ELF-1 (cell line): ENCODE measurements at regions not wholly inside any gene's neighbourhood (a gene's known extent, or its start where the extent isn't known, plus 50 kb on each side); places are given as distances from the start of the nearest gene placed in this dataset.

Experiments
- DNase-seq: peaks from one replicate; pipeline ENCODE4 v3.0.0-alpha.2; 2016; ENCODE audit warnings: low read depth, low spot score

DNA sequence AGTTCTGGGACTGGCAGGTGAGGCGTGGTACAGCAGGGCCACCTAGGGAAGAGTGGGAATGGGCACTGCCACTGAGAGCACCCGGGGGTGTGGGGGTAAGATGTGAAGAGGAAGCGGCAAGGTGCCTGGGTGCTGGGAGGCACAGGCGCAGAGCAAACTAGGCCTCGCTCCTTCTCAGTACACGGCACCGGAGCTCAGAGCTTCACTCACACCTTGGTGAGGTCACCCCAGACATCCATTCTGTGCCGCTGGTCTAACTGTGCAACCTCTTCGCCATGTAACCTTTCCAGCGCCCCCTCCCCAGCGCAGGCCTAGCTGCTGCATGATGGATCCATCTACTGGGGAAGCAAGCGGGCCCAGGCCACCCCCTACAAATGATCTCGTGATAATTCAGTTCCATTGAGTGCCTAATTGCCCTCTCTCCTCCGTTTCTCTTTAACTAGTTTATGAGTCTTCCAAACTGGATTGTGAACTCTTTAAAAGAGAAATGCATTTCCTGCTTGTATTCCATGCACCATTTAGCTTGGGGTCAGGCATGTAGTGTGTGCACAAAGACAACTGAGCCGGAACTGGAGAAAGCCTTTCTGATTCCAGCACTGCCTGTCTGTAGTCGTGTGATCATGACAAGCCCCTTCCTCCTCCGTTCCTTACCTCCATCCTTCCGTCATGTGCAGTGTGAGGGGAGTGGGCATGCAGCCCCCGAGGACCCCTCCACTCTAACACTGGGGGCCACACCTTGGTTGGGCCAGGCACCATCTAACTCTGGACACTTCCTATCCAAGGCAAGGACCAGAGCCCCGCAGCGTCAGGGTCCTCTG is 1475.2 kb downstream of the TBC1D22A start:
- no peak for DNase-seq

DNA sequence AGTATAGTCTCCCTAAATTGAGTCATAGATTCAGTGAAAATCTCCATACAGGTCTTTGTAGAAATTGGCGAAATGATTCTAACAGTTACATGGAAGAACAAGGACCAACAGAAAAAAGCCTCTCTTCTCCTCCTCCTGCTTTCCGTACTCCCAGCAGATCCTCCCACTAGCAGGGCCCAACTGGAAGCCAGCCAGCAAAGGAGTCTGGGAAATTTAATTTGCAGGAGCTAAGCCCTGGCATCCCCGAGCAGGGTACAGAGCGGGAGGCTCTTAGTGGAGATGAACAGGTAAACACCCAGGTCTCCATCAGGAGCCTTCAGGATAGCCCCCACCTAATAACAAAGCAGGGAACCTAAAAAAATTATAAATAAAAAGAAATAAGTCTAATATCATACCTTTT is 1473.8 kb downstream of the TBC1D22A start:
- DNase-seq = no peak

DNA sequence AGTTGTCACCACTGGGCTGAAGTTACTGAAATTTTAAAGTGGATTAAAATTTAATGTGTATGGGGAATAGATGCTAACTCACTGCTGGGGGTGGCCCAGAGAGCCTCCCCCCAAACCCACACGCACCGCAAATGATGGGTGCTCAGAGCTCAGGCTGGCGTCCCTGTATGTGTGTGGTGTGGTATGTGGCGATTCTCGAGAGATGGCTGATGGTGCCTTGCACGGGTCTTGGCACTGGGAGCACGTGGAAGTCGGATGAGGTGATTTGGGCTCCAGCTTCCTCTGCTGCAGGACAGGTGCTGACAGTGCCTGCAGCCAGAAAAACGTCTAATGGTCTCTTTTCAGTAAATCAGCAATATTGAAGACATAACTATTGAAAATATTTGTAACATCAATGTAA is 1473.3 kb downstream of the TBC1D22A start:
- DNase-seq = no peak

DNA sequence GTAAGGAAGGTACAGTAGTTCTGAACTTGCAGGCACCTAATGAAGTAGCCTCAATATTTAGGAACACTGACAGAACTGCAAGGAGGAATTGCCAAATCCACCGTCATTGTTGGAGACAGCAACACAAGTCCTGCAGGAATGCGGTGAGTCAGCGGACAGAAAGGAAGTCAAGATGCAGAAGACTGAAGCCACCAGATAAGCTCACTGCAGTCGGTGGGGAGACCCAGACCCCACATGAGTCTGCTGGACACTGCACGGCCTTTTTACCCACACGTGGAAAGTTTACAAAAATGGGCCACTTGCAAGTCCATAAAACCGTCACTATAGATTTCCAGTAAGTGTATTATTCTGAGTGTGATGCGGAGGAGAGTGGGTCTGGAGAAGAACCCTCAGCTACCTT is 1471.6 kb downstream of the TBC1D22A start:
- DNase-seq = peak; percentile 35

- DNase-seq = no peak
Measured at GRCh38 chr22:48233586-48233985, 1471.1 kb downstream of the TBC1D22A start.

- DNase-seq = no peak
Measured at GRCh38 chr22:48228468-48228867, 1466.0 kb downstream of the TBC1D22A start.

DNA sequence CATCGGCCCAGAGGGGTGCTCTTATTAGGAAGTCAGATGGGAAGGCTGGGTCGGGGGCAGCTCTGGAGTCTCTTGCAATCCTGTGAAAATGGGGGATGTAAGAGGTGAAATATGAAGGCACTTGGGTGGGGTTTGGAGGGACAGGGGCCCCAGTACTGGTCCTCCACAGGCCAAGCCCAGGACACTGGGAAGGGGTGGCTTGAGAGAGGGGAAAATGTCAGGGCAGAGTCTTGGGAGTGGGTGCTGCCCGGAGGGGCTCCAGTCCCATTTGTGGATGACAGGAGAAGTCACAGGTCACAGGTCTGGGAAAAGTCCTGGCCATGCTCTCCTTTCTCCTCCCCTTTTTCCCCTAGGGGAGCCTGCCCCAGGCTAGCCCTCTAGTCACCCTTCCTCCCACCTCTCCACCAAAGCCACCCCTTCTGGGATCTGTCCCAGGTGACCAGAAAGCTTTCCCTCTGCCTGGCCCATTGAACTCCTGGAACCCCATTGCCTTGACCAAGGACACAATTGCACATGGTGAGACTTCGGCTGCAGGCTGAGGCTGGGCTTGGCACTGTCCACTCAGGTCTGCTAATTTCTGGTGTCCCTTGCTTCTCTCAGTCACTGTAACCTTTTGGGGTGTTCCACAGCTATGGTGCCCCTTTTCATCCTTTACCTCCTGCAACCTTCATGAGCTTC is 1465.0 kb downstream of the TBC1D22A start:
- DNase-seq = no peak

DNA sequence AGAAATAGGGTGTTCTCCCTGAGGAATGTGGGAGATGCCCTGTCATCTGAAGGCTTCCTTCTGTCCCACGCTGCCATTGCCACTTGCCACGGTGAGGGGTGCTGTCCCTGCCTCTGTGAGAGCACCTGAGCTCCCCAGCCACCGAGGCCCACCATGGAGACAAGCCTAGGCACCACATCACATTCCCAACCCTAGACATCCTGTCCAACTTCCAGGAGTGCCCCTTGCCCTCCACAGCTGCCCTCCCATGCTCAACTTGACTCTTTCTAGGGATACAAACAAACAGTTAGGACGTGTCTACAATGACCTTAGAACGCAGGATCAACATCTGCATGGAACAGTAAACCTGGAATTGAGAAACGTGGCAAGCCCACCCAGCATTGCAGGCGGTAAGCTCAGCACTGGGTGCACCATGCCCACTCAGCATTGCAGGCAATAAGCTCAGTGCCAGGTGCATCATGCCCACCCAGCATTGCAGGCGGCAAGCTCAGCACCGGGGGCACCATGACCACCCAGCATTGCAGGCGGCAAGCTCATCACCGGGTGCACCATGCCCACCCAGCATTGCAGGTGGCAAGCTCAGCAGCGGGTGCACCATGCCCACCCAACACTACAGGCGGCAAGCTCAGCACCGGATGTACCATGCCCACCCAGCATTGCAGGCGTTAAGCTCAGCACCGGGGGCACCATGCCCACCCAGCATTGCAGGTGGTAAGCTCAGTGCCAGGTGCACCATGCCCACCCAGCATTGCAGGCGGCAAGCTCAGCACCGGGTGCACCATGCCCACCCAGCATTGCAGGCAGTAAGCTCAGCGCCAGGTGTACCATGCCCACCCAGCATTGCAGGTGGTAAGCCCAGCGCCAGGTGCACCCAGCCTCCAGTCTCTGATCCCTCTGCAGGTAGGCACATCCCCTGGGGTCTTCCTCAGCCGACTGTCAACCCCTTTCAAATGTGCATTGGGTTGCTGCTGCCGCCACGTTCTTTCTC is 1463.9 kb downstream of the TBC1D22A start:
- DNase-seq = no peak

GRCh38 chr22:48224332-48224731 is 1461.9 kb downstream of the TBC1D22A start:
- DNase-seq = no peak

DNA sequence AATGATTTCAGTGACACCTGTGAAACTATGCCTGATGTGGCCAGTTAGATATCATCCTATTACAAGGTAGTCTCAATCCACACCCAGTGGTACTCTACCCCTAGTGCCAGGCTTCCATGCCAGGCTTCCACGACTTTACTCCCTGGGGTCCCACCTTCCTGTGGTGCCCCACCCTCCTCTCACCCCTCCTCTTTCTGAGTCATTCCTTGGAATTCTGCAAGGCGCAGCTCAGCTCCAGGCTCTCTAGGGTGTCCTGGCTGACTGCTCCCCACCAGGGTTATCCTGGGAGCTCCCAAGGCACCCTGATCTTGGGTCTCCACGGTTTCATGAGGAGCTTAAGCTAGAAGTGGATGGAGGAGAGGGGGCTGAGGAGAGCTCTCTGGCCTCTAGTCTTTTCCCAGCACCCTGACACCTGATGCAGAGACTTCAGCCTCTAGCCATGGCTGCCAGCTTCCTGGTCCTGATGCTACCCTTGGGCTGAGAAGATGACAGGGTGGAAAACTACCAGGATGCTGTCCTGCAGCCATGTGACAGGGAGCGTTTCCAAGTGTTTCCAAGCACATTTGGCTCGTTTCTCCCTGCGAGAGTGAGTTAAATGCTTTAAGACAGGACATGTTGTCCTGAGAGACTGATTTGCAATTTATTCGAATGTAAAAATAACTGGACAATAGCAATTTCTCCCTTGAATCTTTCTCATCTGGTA is 1461.2 kb downstream of the TBC1D22A start:
- DNase-seq = no peak

- no peak for DNase-seq
Measured at GRCh38 chr22:48222742-48223487, 1460.5 kb downstream of the TBC1D22A start.

- peak; percentile 32 for DNase-seq
Measured at GRCh38 chr22:48218889-48219420, 1456.5 kb downstream of the TBC1D22A start.

DNA sequence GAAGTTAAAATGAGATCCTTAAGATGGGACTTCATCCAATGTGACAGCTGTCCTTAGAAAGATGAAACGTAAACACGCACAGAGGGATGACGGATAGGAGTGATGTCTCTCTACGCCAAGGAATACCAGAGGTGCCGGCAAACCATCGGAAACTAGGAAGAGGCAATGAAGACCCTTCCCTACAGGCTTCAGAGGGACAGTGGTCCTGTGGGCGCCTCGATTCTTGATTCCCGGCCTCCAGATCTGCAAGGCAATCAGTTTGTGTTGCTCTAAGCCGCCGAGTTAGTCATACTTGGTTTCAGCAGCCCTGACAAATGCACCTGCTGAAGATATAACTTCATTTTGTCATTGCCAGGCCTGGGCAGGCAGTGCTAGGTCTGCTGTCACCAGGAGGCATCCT is 1455.1 kb downstream of the TBC1D22A start:
- no peak for DNase-seq

DNA sequence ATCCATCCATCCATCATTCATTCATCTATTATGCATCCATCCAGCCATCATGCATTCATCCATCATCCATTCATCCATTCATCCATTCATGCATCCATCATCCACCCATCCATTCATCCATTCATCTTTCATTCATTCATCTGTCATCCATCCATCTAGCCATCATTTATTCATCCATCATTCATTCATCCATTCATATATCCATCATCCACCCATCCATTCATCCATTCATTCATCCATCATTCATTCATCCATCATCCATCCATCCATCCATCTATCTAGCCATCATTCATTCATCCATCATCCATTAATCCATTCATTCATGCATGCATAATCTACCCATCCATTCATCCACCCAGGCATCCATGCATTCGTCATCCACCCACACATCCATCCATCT is 1450.3 kb downstream of the TBC1D22A start:
- DNase-seq = no peak

DNA sequence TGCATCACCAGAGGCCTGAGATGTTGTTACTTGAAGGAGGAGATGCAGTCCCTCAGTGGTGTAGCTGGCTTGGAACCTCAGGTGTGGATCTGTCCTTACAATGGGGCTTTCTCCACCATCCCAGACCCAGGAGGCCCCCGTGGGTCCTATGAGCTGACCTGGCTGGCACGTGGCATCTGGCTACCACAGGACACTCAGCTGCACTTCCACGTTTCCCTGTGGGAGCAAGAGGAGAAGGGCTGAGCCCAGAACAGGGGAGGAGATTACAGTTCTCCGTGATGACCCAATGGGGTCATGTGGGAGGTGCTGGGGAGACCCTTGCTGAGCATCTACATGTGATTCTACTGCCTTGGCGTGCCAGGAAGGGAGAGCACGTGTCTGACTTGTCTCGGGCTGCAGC is 1448.4 kb downstream of the TBC1D22A start:
- no peak for DNase-seq

- DNase-seq = peak; percentile 32
Measured at GRCh38 chr22:48210198-48210580, 1447.7 kb downstream of the TBC1D22A start.

DNA sequence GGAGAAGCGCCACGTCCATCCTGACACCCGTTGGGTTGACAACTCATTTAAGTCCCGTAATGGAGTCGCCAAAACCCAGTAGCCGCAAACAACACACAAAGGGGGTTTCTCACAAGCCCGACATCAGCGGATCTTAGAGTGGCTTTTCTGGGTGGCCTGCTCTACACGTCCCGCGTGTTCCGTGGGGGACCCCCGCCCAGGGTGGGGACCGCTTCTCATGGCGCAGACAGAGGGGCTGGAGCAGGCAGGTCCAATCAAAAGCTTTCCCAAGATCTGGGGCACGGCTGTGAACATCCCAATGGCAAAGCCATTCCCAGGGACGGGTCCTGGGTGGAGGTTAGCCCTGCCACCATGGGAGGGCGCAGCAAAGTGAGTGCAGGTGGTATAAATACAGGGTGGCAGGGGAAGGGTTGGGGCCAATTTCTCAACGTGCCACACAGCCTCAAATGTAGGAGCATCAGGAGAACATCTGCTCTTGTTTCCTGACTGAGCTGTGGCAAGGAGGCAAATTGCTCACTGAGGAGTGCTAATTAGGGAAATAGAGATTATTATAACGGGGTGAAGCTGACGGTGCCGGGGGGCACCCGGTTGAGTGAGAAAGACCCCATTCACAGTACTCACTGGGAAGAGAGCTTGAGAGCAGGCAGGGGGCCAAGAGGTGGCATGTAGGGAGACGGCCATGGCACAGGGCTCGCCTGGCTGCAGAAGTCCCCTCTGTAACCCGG is 1447.2 kb downstream of the TBC1D22A start:
- DNase-seq = no peak

- DNase-seq = no peak
Measured at GRCh38 chr22:48208894-48209293, 1446.4 kb downstream of the TBC1D22A start.

DNA sequence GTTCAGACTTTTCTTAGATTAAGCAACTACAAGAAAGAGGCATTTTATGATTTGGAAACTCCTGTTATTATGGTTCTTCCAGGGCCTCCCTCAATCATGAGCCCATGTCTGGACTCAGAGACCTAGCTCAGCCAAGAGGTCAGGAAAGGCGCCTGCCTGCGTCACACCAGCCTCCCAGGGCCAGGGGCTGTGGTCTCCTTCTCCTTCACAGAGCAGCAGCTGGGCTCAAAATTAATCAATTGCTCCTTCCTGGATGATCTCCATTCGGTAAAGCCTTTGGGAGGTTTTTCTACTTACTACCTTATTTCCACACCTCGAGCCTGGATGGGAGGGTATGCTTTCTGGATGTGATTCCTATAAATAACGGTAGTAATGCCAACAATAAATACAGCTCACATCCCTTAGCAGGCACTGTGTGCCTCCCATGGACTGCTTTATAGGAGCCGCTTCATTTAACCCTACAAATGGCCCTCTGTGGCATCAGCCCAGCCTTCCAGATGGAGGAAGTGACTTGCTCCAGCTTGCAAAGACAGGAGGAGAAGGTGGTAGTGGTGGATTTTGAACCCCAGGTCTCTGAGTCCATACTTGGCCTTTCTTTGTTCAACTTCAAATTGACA is 1445.6 kb downstream of the TBC1D22A start:
- DNase-seq = no peak
